ENCODE measurements at regions not wholly inside any gene's neighbourhood (a gene's known extent, or its start where the extent isn't known, plus 50 kb on each side); places are given as distances from the start of the nearest gene placed in this dataset.

DNA sequence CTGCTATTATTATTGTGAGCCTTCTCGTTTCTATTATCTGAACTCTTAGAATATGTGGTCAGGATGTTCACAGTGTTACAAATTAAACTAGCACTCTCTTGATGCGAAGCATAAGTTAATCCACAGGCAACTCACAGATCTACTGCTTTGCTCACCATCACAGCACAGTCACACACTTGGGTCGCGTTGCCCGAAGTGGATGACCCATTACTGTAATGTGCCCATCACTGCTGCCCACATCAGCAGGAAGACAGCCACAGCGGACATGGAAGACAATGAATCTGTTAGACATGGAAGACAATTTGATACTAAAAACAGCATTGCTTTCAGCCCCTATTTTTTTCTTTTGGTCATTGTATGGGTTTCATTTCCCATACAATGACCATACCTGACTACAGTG, 216.4 kb upstream of the B3GAT1 start:
- TF ChIP-seq ZNF644 (tag; IDR thresholded peaks at IDR 0.05; ENCODE audit: low read depth) = no peak
- no peak for TF ChIP-seq ELF4 (CRISPR knock-in tag; IDR thresholded peaks at IDR 0.05)
- TF ChIP-seq, protein P1, sequence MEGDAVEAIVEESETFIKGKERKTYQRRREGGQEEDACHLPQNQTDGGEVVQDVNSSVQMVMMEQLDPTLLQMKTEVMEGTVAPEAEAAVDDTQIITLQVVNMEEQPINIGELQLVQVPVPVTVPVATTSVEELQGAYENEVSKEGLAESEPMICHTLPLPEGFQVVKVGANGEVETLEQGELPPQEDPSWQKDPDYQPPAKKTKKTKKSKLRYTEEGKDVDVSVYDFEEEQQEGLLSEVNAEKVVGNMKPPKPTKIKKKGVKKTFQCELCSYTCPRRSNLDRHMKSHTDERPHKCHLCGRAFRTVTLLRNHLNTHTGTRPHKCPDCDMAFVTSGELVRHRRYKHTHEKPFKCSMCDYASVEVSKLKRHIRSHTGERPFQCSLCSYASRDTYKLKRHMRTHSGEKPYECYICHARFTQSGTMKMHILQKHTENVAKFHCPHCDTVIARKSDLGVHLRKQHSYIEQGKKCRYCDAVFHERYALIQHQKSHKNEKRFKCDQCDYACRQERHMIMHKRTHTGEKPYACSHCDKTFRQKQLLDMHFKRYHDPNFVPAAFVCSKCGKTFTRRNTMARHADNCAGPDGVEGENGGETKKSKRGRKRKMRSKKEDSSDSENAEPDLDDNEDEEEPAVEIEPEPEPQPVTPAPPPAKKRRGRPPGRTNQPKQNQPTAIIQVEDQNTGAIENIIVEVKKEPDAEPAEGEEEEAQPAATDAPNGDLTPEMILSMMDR (IDR thresholded peaks at IDR 0.05 in 2 of 3, conservative IDR thresholded peaks at IDR 0.05 in 1 of 3; ENCODE audit: insufficient read depth in 2 of 3, low read depth in 1 of 3, low read length in 3 of 3) = no peak
